ENCODE measurements at regions not wholly inside any gene's neighbourhood (a gene's known extent, or its start where the extent isn't known, plus 50 kb on each side); places are given as distances from the start of the nearest gene placed in this dataset.

DNA sequence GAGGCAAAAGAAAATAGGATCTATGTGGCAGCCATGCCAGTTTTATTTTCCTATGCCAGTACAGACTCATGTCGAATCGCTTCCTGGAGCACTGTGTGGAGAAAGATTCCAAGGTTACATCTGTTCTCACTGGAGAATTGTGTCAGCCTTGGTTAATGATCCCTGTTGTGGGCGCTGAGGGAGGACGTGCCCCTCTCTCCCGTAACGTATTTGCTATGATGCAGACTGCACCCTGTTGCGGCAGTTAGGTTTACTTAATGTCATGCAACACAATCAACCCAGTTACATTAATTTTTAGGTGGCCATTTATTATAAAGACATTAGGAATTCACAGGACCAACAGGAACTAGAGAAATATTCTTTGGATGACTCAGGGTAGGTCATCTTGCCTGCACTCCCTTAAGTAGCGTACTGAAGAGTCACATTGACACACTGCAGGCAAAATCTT lies 892.9 kb downstream of the EFNB2 start:
- H3K36me3 ChIP-seq: no peaks in the 10 kb centered on the region

GRCh38 chr13:105641121-105641520 lies 894.3 kb downstream of the EFNB2 start:
- Histone ChIP-seq H3K27ac (no peak overlapping the region), H3K4me1 (ENCODE audit: control insufficient read depth in 1 of 2, insufficient read depth in 1 of 2, low read depth in 1 of 2, low read length in 1 of 2) (no peaks in the 10 kb centered on the region), H3K27me3 (no peaks in the 10 kb centered on the region), H3K9me3 (peaks cover 14% of the 10 kb centered on the region), H3K36me3 (no peaks in the 10 kb centered on the region), H3K4me3 (ENCODE audit: low read depth in 1 of 2, low read length in 1 of 2) (no peak overlapping the region)
- no peak for TF ChIP-seq CTCF (IDR thresholded peaks at IDR 0.05)

More for the DNA sequence above, 892.9 kb downstream of the EFNB2 start:
- H3K27ac ChIP-seq: no peak overlapping the region
- H3K9me3 ChIP-seq: peaks cover 17% of the 10 kb centered on the region
- no peaks in the 10 kb centered on the region for H3K27me3 ChIP-seq
- no peaks in the 10 kb centered on the region for H3K4me1 ChIP-seq (ENCODE audit: control insufficient read depth in 1 of 2, insufficient read depth in 1 of 2, low read depth in 1 of 2, low read length in 1 of 2)
- no peak for TF ChIP-seq CTCF (IDR thresholded peaks at IDR 0.05)
- no peak overlapping the region for H3K4me3 ChIP-seq (ENCODE audit: low read depth in 1 of 2, low read length in 1 of 2)

GRCh38 chr13:105638426-105638825 lies 897.0 kb downstream of the EFNB2 start:
- no peaks in the 10 kb centered on the region for H3K4me1 ChIP-seq (ENCODE audit: control insufficient read depth in 1 of 2, insufficient read depth in 1 of 2, low read depth in 1 of 2, low read length in 1 of 2)
- no peak overlapping the region for H3K4me3 ChIP-seq (ENCODE audit: low read depth in 1 of 2, low read length in 1 of 2)
- TF ChIP-seq CTCF (IDR thresholded peaks at IDR 0.05): no peak
- H3K27ac ChIP-seq: no peak overlapping the region
- no peaks in the 10 kb centered on the region for H3K27me3 ChIP-seq
- peaks cover 9% of the 10 kb centered on the region for H3K9me3 ChIP-seq
- no peaks in the 10 kb centered on the region for H3K36me3 ChIP-seq

GRCh38 chr13:105634059-105634458 lies 901.4 kb downstream of the EFNB2 start:
- Histone ChIP-seq H3K9me3 (no peaks in the 10 kb centered on the region), H3K27ac (no peak overlapping the region), H3K27me3 (no peaks in the 10 kb centered on the region), H3K4me3 (ENCODE audit: low read depth in 1 of 2, low read length in 1 of 2) (no peak overlapping the region), H3K36me3 (no peaks in the 10 kb centered on the region), H3K4me1 (ENCODE audit: control insufficient read depth in 1 of 2, insufficient read depth in 1 of 2, low read depth in 1 of 2, low read length in 1 of 2) (no peaks in the 10 kb centered on the region)
- no peak for TF ChIP-seq CTCF (IDR thresholded peaks at IDR 0.05)

DNA sequence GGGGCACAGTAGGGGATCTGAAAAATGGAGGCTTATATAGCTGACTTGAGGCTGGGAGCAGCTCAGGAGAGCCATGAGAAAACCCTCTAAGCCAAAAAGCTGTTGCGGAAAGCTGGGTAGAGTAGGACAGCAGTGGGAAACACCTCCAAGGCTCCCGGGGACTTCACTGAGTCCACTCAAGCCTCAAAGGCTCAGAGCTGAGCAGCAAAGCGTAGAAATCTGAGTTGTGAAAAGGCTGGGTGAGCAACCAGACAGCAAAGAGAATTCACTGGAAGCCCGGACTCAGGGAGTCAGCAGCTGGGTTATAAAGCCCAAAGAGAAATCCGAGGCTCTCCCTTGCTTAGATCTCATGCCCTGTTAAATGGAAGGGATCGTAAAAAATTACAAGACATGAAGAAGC lies 905.0 kb downstream of the EFNB2 start:
- Histone ChIP-seq H3K36me3 (no peaks in the 10 kb centered on the region), H3K27me3 (no peaks in the 10 kb centered on the region), H3K4me3 (ENCODE audit: low read depth in 1 of 2, low read length in 1 of 2) (no peak overlapping the region), H3K27ac (no peak overlapping the region), H3K4me1 (ENCODE audit: control insufficient read depth in 1 of 2, insufficient read depth in 1 of 2, low read depth in 1 of 2, low read length in 1 of 2) (no peaks in the 10 kb centered on the region), H3K9me3 (no peaks in the 10 kb centered on the region)
- no peak for TF ChIP-seq CTCF (IDR thresholded peaks at IDR 0.05)

- no peaks in the 10 kb centered on the region for H3K27me3 ChIP-seq
- no peaks in the 10 kb centered on the region for H3K9me3 ChIP-seq
- no peak overlapping the region for H3K4me3 ChIP-seq (ENCODE audit: low read depth in 1 of 2, low read length in 1 of 2)
- no peak overlapping the region for H3K27ac ChIP-seq
- H3K4me1 ChIP-seq (ENCODE audit: control insufficient read depth in 1 of 2, insufficient read depth in 1 of 2, low read depth in 1 of 2, low read length in 1 of 2): no peaks in the 10 kb centered on the region
- no peaks in the 10 kb centered on the region for H3K36me3 ChIP-seq
- no peak for TF ChIP-seq CTCF (IDR thresholded peaks at IDR 0.05)
Measured at GRCh38 chr13:105627270-105627669, 908.2 kb downstream of the EFNB2 start.

All from neutrophil (primary cell).